Adrenal gland (tissue), 9 donors: ENCODE measurements at regions not wholly inside any gene's neighbourhood (a gene's known extent, or its start where the extent isn't known, plus 50 kb on each side); places are given as distances from the start of the nearest gene placed in this dataset.

Experiments
- DNase-seq, 7 donors: peaks; one replicate each; pipeline ENCODE4 v3.0.0-alpha.2; 2019 to 2020
- H3K27ac ChIP-seq, 5 donors: fragments of 200-600 bp; sonication (generic) in 4 of 5; 1 replicate in 3 of 5; 2 replicates in 2 of 5; pipeline versions ENCODE4 v1.5.1 to v1.8.0; 2016 to 2020; ENCODE audit warnings: mild to moderate bottlenecking in 1 of 5
- H3K27me3 ChIP-seq: fragments of 200-600 bp; 2 replicates; pipeline ENCODE4 v1.8.0; 2021
- H3K36me3 ChIP-seq, 2 donors: fragments of 200-600 bp; replicated peaks in 1 of 2; 1 replicate in 1 of 2; 2 replicates in 1 of 2; pipeline versions ENCODE4 v1.5.1 to v1.8.0; 2018 to 2022
- H3K4me1 ChIP-seq, 2 donors: fragments of 200-600 bp; replicated peaks in 1 of 2; 1 replicate in 1 of 2; 2 replicates in 1 of 2; pipeline versions ENCODE4 v1.5.1 to v1.8.0; 2018 to 2021
- H3K4me3 ChIP-seq, 4 donors: fragments of 200-600 bp; sonication (generic) in 3 of 4; one replicate each; pipeline ENCODE4 v1.5.1; 2016 to 2018
- H3K9me3 ChIP-seq, 3 donors: fragments of 200-600 bp; sonication (generic) in 1 of 3; replicated peaks in 1 of 3; 1 replicate in 2 of 3; 2 replicates in 1 of 3; pipeline versions ENCODE4 v1.5.1 to v1.8.0; 2016 to 2021
- CTCF ChIP-seq, 6 experiments: fragments of 450-650 bp in 4 of 6; fragments of 200-600 bp in 2 of 6; sonication (generic) in 1 of 6; IDR thresholded peaks; 1 replicate in 5 of 6; 2 replicates in 1 of 6; pipeline versions ENCODE4 v1.5.1 to v1.8.0; 2016 to 2021; ENCODE audit warnings: antibody characterized with exemption in 6 of 6, mild to moderate bottlenecking in 2 of 6, moderate library complexity in 1 of 6
- POLR2A ChIP-seq, 2 donors: fragments of 450-650 bp; IDR thresholded peaks; one replicate each; pipeline ENCODE4 v1.6.1; 2017; ENCODE audit warnings: antibody characterized with exemption in 2 of 2, mild to moderate bottlenecking in 2 of 2, moderate library complexity in 1 of 2
- WGBS, 4 donors: extraction: QIAGEN DNeasy Blood & Tissue Kit in 2 of 4; methylation state at CpG; one replicate each; pipeline versions ENCODE4 v1.1.5 to v1.1.7; 2013 to 2017; 5-methylcytosine and 5-hydroxymethylcytosine counted together
- intact Hi-C, 2 donors: fragments of 100-400 bp; cut with DNase I; formaldehyde crosslinking; loops; one replicate each; pipeline versions ENCODE4 v1.14.1 to v1.15.0; 2022 to 2023
- donor health status: healthy with polysubstance abuse.
- donor health status: Bipolar disorder and iron deficiency.
- donor health status: DM: yes; HTN: yes; CAD: no.
- donor health status: DM: no; HTN: no; CAD: no.
- donor health status: DM: no; HTN: no; CAD: no.

- Histone ChIP-seq H3K4me1 (peaks cover 4 to 7% of the 10 kb centered on the region in 2 donors), H3K27ac (no peak overlapping the region), H3K27me3 (no peaks in the 10 kb centered on the region), H3K9me3 (no peaks in the 10 kb centered on the region), H3K4me3 (no peak overlapping the region), H3K36me3 (no peaks in the 10 kb centered on the region)
- WGBS, 4 donors = 65 to 77% (median 72%) methylated on average over 8 of the region's 8 CpGs
- DNase-seq = peak in 1 of 7 donors; percentile 11
- intact Hi-C loops = no loop called here
- no peak for TF ChIP-seq CTCF (IDR thresholded peaks at IDR 0.05)
- no peak for TF ChIP-seq POLR2A (IDR thresholded peaks at IDR 0.05)
Measured at GRCh38 chr17:31680126-31680525, 178.9 kb downstream of the COPRS start.

DNA sequence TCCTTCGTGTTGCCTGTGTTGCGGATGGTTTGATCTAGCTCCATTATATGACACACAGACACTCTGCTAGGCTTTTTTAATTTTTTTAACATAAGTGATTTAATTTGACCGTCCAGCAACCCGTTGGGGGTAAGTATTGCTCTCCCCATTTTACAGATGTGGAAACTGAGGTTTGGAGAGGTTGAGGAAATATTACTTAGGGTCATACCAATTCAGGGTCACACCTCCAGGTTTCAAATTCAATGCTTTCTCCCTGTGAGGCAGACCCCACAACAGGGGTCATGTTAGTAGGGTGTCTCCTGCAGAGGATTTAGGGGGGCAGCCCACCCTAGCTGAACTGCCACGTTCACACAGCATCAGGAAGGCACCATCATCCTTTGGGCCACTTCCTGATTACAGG, 179.4 kb downstream of the COPRS start:
- TF ChIP-seq CTCF (IDR thresholded peaks at IDR 0.05) (no peak), POLR2A (IDR thresholded peaks at IDR 0.05) (no peak)
- no peak overlapping the region for H3K4me3 ChIP-seq
- intact Hi-C loops = no loop called here
- no peaks in the 10 kb centered on the region for H3K27me3 ChIP-seq
- 82 to 88% (median 86%) methylated on average over 4 to 5 of the region's 5 CpGs for WGBS, 4 donors
- no peak overlapping the region for H3K27ac ChIP-seq
- DNase-seq = no peak
- peaks cover 4 to 7% of the 10 kb centered on the region in 2 donors for H3K4me1 ChIP-seq
- H3K9me3 ChIP-seq = no peaks in the 10 kb centered on the region
- no peaks in the 10 kb centered on the region for H3K36me3 ChIP-seq

DNA sequence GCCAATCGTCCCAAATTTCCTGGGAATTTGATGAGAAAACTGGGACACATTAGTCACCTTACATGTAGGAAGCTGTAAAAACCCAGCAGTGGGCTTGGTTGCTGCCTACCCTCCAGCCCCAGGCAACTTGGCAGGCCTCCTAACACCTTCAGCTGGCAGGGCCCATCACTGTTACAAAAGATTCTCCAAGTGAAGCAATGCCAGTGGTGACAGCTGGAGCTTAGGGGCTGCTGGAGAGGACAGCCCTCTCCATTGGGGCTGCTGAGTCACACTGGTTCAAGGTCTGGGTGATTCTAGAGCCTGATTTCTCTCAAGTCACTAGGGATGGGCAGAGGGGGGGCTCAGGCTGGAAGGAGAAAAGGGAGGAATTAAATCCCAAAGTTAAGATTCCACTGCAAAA, 180.6 kb downstream of the COPRS start:
- intact Hi-C loops = no loop called here
- WGBS, 4 donors = 33 to 71% (median 60%) methylated on average over 1 of the region's 1 CpG
- Histone ChIP-seq H3K9me3 (no peaks in the 10 kb centered on the region), H3K4me1 (peaks cover 4 to 7% of the 10 kb centered on the region in 2 donors), H3K36me3 (no peaks in the 10 kb centered on the region), H3K27me3 (no peaks in the 10 kb centered on the region), H3K27ac (no peak overlapping the region), H3K4me3 (no peak overlapping the region)
- DNase-seq = peak; percentile 26 to 74 (median 59)
- no peak for TF ChIP-seq CTCF (IDR thresholded peaks at IDR 0.05)
- TF ChIP-seq POLR2A (IDR thresholded peaks at IDR 0.05) = no peak

DNA sequence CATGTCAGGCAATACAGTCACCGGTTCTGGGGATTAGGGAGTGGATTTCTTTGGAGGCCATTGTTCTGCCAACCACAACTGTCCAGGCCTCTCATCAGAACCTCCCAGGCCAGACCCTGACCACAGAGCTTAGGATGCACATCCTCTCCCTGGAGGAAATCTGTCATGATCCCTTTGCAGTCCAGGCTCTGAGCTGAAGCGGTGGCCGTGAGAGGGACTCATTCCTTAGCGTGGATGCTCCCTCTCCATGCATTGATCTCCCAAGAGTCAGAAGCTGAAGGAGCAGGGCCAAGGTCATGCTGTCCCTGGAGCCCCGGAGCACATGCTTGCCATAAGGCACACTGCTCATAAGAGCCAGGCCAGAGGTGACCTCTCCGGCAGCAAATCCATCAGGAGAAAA, 181.4 kb downstream of the COPRS start:
- intact Hi-C loops = no loop called here
- WGBS, 4 donors = 83 to 88% (median 84%) methylated on average over 6 of the region's 6 CpGs
- Histone ChIP-seq H3K4me1 (peaks cover 4 to 7% of the 10 kb centered on the region in 2 donors), H3K27ac (no peak overlapping the region), H3K4me3 (no peak overlapping the region), H3K36me3 (no peaks in the 10 kb centered on the region), H3K9me3 (no peaks in the 10 kb centered on the region), H3K27me3 (no peaks in the 10 kb centered on the region)
- no peak for TF ChIP-seq CTCF (IDR thresholded peaks at IDR 0.05)
- TF ChIP-seq POLR2A (IDR thresholded peaks at IDR 0.05) = no peak
- DNase-seq = no peak
